Activated T-cell treated with anti-CD3 and anti-CD28 coated beads, Interleukin-2, amount 50 U/mL, for 24 hours (primary cell): ENCODE measurements at regions not wholly inside any gene's neighbourhood (a gene's known extent, or its start where the extent isn't known, plus 50 kb on each side); places are given as distances from the start of the nearest gene placed in this dataset.

Experiments
- DNase-seq: peaks from one replicate; pipeline ENCODE4 v3.0.0-alpha.2; 2020
- H3K27ac Mint-ChIP-seq: 2 replicates; pipeline ENCODE4 v1.8.0; 2020; ENCODE audit warnings: mild to moderate bottlenecking, mixed read lengths
- H3K27me3 Mint-ChIP-seq: 2 replicates; pipeline ENCODE4 v1.8.0; 2020; ENCODE audit warnings: mixed read lengths
- H3K36me3 Mint-ChIP-seq: 2 replicates; pipeline ENCODE4 v1.8.0; 2020; ENCODE audit warnings: low read depth, mixed read lengths
- H3K4me1 Mint-ChIP-seq: 2 replicates; pipeline ENCODE4 v1.8.0; 2020; ENCODE audit warnings: low read depth, mixed read lengths
- H3K4me3 Mint-ChIP-seq: 2 replicates; pipeline ENCODE4 v1.8.0; 2020; ENCODE audit warnings: mild to moderate bottlenecking, moderate library complexity, mixed read lengths
- H3K9me3 Mint-ChIP-seq: 2 replicates; pipeline ENCODE4 v1.8.0; 2020; ENCODE audit warnings: mixed read lengths

GRCh38 chr6:91130126-91130525 lies 543.3 kb upstream of the MAP3K7 start:
- no peak for DNase-seq
- no peak overlapping the region for H3K4me3 Mint-ChIP-seq

GRCh38 chr6:91127752-91128151 lies 540.9 kb upstream of the MAP3K7 start:
- H3K27ac Mint-ChIP-seq: no peak overlapping the region
- H3K4me1 Mint-ChIP-seq: no peaks in the 10 kb centered on the region
- DNase-seq: no peak
- no peaks in the 10 kb centered on the region for H3K9me3 Mint-ChIP-seq
- H3K36me3 Mint-ChIP-seq: no peaks in the 10 kb centered on the region
- no peaks in the 10 kb centered on the region for H3K27me3 Mint-ChIP-seq
- no peak overlapping the region for H3K4me3 Mint-ChIP-seq

More at GRCh38 chr6:91130126-91130525, 543.3 kb upstream of the MAP3K7 start:
- Mint-ChIP-seq H3K36me3 (no peaks in the 10 kb centered on the region), H3K27me3 (no peaks in the 10 kb centered on the region), H3K27ac (no peak overlapping the region), H3K4me1 (no peaks in the 10 kb centered on the region), H3K9me3 (no peaks in the 10 kb centered on the region)

- no peak overlapping the region for H3K4me3 Mint-ChIP-seq
- H3K36me3 Mint-ChIP-seq: no peaks in the 10 kb centered on the region
- no peaks in the 10 kb centered on the region for H3K4me1 Mint-ChIP-seq
- DNase-seq: no peak
- no peaks in the 10 kb centered on the region for H3K27me3 Mint-ChIP-seq
- no peak overlapping the region for H3K27ac Mint-ChIP-seq
- H3K9me3 Mint-ChIP-seq: no peaks in the 10 kb centered on the region
These were observed 540.0 kb upstream of the MAP3K7 start for GRCh38 chr6:91126876-91127275.

- Mint-ChIP-seq H3K4me3 (no peak overlapping the region), H3K4me1 (no peaks in the 10 kb centered on the region), H3K36me3 (no peaks in the 10 kb centered on the region), H3K27ac (no peak overlapping the region), H3K27me3 (no peaks in the 10 kb centered on the region), H3K9me3 (peaks cover 2% of the 10 kb centered on the region)
- DNase-seq: no peak
These were observed 530.7 kb upstream of the MAP3K7 start for GRCh38 chr6:91117550-91117949.

- no peak overlapping the region for H3K27ac Mint-ChIP-seq
- no peak for DNase-seq
- peaks cover 2% of the 10 kb centered on the region for H3K9me3 Mint-ChIP-seq
- no peaks in the 10 kb centered on the region for H3K4me1 Mint-ChIP-seq
- H3K27me3 Mint-ChIP-seq: no peaks in the 10 kb centered on the region
- no peak overlapping the region for H3K4me3 Mint-ChIP-seq
- no peaks in the 10 kb centered on the region for H3K36me3 Mint-ChIP-seq
These were observed 527.3 kb upstream of the MAP3K7 start for GRCh38 chr6:91114123-91114708.

GRCh38 chr6:91106083-91106482 lies 519.2 kb upstream of the MAP3K7 start:
- H3K4me3 Mint-ChIP-seq: no peak overlapping the region

GRCh38 chr6:91105532-91105931 lies 518.7 kb upstream of the MAP3K7 start:
- Mint-ChIP-seq H3K4me1 (no peaks in the 10 kb centered on the region), H3K27ac (no peak overlapping the region), H3K9me3 (no peaks in the 10 kb centered on the region), H3K36me3 (no peaks in the 10 kb centered on the region), H3K4me3 (no peak overlapping the region), H3K27me3 (no peaks in the 10 kb centered on the region)
- DNase-seq: no peak

More at GRCh38 chr6:91106083-91106482, 519.2 kb upstream of the MAP3K7 start:
- Mint-ChIP-seq H3K27me3 (no peaks in the 10 kb centered on the region), H3K9me3 (no peaks in the 10 kb centered on the region), H3K4me1 (no peaks in the 10 kb centered on the region), H3K27ac (no peak overlapping the region), H3K36me3 (no peaks in the 10 kb centered on the region)
- no peak for DNase-seq

- Mint-ChIP-seq H3K36me3 (no peaks in the 10 kb centered on the region), H3K27me3 (no peaks in the 10 kb centered on the region), H3K27ac (no peak overlapping the region), H3K4me1 (no peaks in the 10 kb centered on the region), H3K4me3 (no peak overlapping the region), H3K9me3 (no peaks in the 10 kb centered on the region)
- no peak for DNase-seq
These were observed 512.6 kb upstream of the MAP3K7 start for GRCh38 chr6:91099479-91099878.

GRCh38 chr6:91098006-91098405 lies 511.1 kb upstream of the MAP3K7 start:
- H3K36me3 Mint-ChIP-seq: no peaks in the 10 kb centered on the region
- H3K4me1 Mint-ChIP-seq: no peaks in the 10 kb centered on the region
- no peaks in the 10 kb centered on the region for H3K9me3 Mint-ChIP-seq
- no peak overlapping the region for H3K4me3 Mint-ChIP-seq
- no peaks in the 10 kb centered on the region for H3K27me3 Mint-ChIP-seq
- DNase-seq: no peak
- no peak overlapping the region for H3K27ac Mint-ChIP-seq

- Mint-ChIP-seq H3K9me3 (no peaks in the 10 kb centered on the region), H3K4me1 (no peaks in the 10 kb centered on the region)
These were observed 510.5 kb upstream of the MAP3K7 start for GRCh38 chr6:91097364-91097763.

GRCh38 chr6:91094806-91095475 lies 508.1 kb upstream of the MAP3K7 start:
- Mint-ChIP-seq H3K27ac (no peak overlapping the region), H3K4me1 (no peaks in the 10 kb centered on the region), H3K9me3 (no peaks in the 10 kb centered on the region), H3K27me3 (no peaks in the 10 kb centered on the region), H3K4me3 (no peak overlapping the region), H3K36me3 (no peaks in the 10 kb centered on the region)
- no peak for DNase-seq

More at GRCh38 chr6:91097364-91097763, 510.5 kb upstream of the MAP3K7 start:
- H3K4me3 Mint-ChIP-seq: no peak overlapping the region
- no peak overlapping the region for H3K27ac Mint-ChIP-seq
- no peaks in the 10 kb centered on the region for H3K36me3 Mint-ChIP-seq
- no peaks in the 10 kb centered on the region for H3K27me3 Mint-ChIP-seq
- DNase-seq: no peak

GRCh38 chr6:91094341-91094740 lies 507.5 kb upstream of the MAP3K7 start:
- Mint-ChIP-seq H3K27ac (no peak overlapping the region), H3K9me3 (no peaks in the 10 kb centered on the region), H3K4me3 (no peak overlapping the region), H3K27me3 (no peaks in the 10 kb centered on the region), H3K4me1 (no peaks in the 10 kb centered on the region), H3K36me3 (no peaks in the 10 kb centered on the region)
- no peak for DNase-seq

- Mint-ChIP-seq H3K27ac (no peak overlapping the region), H3K27me3 (no peaks in the 10 kb centered on the region)
These were observed 502.1 kb upstream of the MAP3K7 start for GRCh38 chr6:91088976-91089375.

GRCh38 chr6:91088515-91088914 lies 501.6 kb upstream of the MAP3K7 start:
- Mint-ChIP-seq H3K36me3 (no peaks in the 10 kb centered on the region), H3K9me3 (no peaks in the 10 kb centered on the region), H3K27ac (no peak overlapping the region), H3K4me1 (no peaks in the 10 kb centered on the region), H3K27me3 (no peaks in the 10 kb centered on the region), H3K4me3 (no peak overlapping the region)
- DNase-seq: no peak

More at GRCh38 chr6:91088976-91089375, 502.1 kb upstream of the MAP3K7 start:
- no peaks in the 10 kb centered on the region for H3K36me3 Mint-ChIP-seq
- H3K4me3 Mint-ChIP-seq: no peak overlapping the region
- H3K9me3 Mint-ChIP-seq: no peaks in the 10 kb centered on the region
- no peak for DNase-seq
- H3K4me1 Mint-ChIP-seq: no peaks in the 10 kb centered on the region

- H3K4me1 Mint-ChIP-seq: no peaks in the 10 kb centered on the region
- no peak for DNase-seq
- H3K4me3 Mint-ChIP-seq: no peak overlapping the region
- no peaks in the 10 kb centered on the region for H3K36me3 Mint-ChIP-seq
- H3K9me3 Mint-ChIP-seq: no peaks in the 10 kb centered on the region
- H3K27ac Mint-ChIP-seq: no peak overlapping the region
- H3K27me3 Mint-ChIP-seq: no peaks in the 10 kb centered on the region
These were observed 501.0 kb upstream of the MAP3K7 start for GRCh38 chr6:91087908-91088307.
